ENCODE measurements at regions not wholly inside any gene's neighbourhood (a gene's known extent, or its start where the extent isn't known, plus 50 kb on each side); places are given as distances from the start of the nearest gene placed in this dataset.
A peak's percentile ranks its signal among the peaks of the same experiment; 100 is the strongest.

GRCh38 chr7:84916161-84916560 lies 270.7 kb downstream of the SEMA3D start:
- no peak overlapping the region for H2AFZ ChIP-seq (ENCODE audit: low read depth)
- H3F3A ChIP-seq (replicated peaks; ENCODE audit: insufficient read depth) = no peaks in the 10 kb centered on the region
- ChIA-PET CTCF (interaction anchor here (1.2 kb wide), 1 partner anchor 10 kb away, joined by 3 read pairs; no protein-coding TSS in a partner anchor), POLR2A (no interaction called here)
- no peak overlapping the region for H3K27ac ChIP-seq (ENCODE audit: low read depth in 2 of 2, low read length in 1 of 2)
- DNase-seq = no peak
- no peak overlapping the region for H3K4me2 ChIP-seq
- TF ChIP-seq GATA2 (CRISPR knock-in tag; IDR thresholded peaks at IDR 0.05) (no peak), RFX5 (IDR thresholded peaks at IDR 0.05; ENCODE audit: low read length) (no peak)
- no peaks in the 10 kb centered on the region for H3K9me3 ChIP-seq
- H3K27me3 ChIP-seq (ENCODE audit: insufficient read depth) = no peaks in the 10 kb centered on the region
- WGBS (ENCODE audit: low lambda C conversion rate) = 91% methylated on average over 3 of the region's 3 CpGs
- no peaks in the 10 kb centered on the region for H3K79me2 ChIP-seq (ENCODE audit: insufficient read depth)
- H3K9ac ChIP-seq = no peak overlapping the region
- no peaks in the 10 kb centered on the region for H4K20me1 ChIP-seq (ENCODE audit: insufficient read depth)
- H3K9me2 ChIP-seq = no peaks in the 10 kb centered on the region
- H3K36me3 ChIP-seq (replicated peaks in 1 of 2; ENCODE audit: control insufficient read depth in 1 of 2, insufficient read depth in 2 of 2, low read length in 1 of 2) = no peaks in the 10 kb centered on the region
- no peaks in the 10 kb centered on the region for H3K4me1 ChIP-seq (ENCODE audit: control insufficient read depth in 1 of 2, insufficient read depth in 2 of 2, low read depth in 1 of 2, low read length in 1 of 2)
- H3K4me3 ChIP-seq (ENCODE audit: low read depth in 2 of 2, low read length in 1 of 2) = no peak overlapping the region

GRCh38 chr7:84914598-84914997 lies 272.3 kb downstream of the SEMA3D start:
- DNase-seq = no peak
- Histone ChIP-seq H3K4me2 (no peak overlapping the region), H3K9me3 (no peaks in the 10 kb centered on the region), H3K27ac (ENCODE audit: low read depth in 2 of 2, low read length in 1 of 2) (no peak overlapping the region), H3K27me3 (ENCODE audit: insufficient read depth) (no peaks in the 10 kb centered on the region), H4K20me1 (ENCODE audit: insufficient read depth) (no peaks in the 10 kb centered on the region), H3K36me3 (replicated peaks in 1 of 2; ENCODE audit: control insufficient read depth in 1 of 2, insufficient read depth in 2 of 2, low read length in 1 of 2) (no peaks in the 10 kb centered on the region), H3K4me1 (ENCODE audit: control insufficient read depth in 1 of 2, insufficient read depth in 2 of 2, low read depth in 1 of 2, low read length in 1 of 2) (no peaks in the 10 kb centered on the region), H3F3A (replicated peaks; ENCODE audit: insufficient read depth) (no peaks in the 10 kb centered on the region), H2AFZ (ENCODE audit: low read depth) (no peak overlapping the region), H3K79me2 (ENCODE audit: insufficient read depth) (no peaks in the 10 kb centered on the region), H3K9ac (no peak overlapping the region), H3K9me2 (no peaks in the 10 kb centered on the region), H3K4me3 (ENCODE audit: low read depth in 2 of 2, low read length in 1 of 2) (no peak overlapping the region)
- TF ChIP-seq REST (IDR thresholded peaks at IDR 0.05; ENCODE audit: low read depth, low read length) (no peak), RAD21 (IDR thresholded peaks at IDR 0.05; ENCODE audit: low read length) (0 out of 2 replicates have a peak, but pooled peaks have one; percentile 3), TCF12 (IDR thresholded peaks at IDR 0.05) (no peak), CTCF (IDR thresholded peaks at IDR 0.05) (peak; percentile 14; the same call in 1 of the 2 replicates), MXI1 (IDR thresholded peaks at IDR 0.05; ENCODE audit: low read depth, low read length) (no peak), SMC3 (IDR thresholded peaks at IDR 0.05; ENCODE audit: low read depth, low read length) (peak; percentile 18; the same call in 1 of the 2 replicates)
- WGBS (ENCODE audit: low lambda C conversion rate) = 84% methylated on average over 1 of the region's 1 CpG
- CTCF ChIA-PET = interaction anchor here (0.7 to 1.3 kb wide), 4 partner anchors 15 to 166 kb away, joined by 3 to 5 read pairs (median 4); no protein-coding TSS in a partner anchor
- POLR2A ChIA-PET = no interaction called here
